ENCODE measurements at regions not wholly inside any gene's neighbourhood (a gene's known extent, or its start where the extent isn't known, plus 50 kb on each side); places are given as distances from the start of the nearest gene placed in this dataset.

DNA sequence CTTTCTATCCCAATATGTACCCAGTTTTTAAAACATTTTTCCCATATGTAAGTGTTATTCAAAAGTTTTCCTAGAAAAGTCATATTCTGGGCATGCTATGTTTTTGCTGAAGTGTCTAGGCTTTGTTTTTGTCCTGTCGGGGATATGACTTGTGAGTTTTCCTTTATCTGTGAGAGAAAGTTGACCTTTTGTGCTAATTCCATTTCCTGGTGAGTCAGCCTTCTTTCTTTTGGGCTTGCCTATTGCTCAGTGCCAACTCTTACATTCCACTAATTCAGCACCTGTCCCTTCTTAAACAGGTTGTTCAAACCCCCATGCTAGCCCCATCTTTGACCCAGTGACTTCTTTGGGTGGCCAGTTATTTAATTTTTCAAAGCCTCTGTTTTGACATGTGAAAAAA lies 146.2 kb downstream of the AHR start:
- ATAC-seq = peak; percentile 70
- ChIA-PET CTCF (no interaction called here), POLR2A (ENCODE audit: unreplicated experiment) (no interaction called here)
- Histone ChIP-seq H3F3A (ENCODE audit: low read length, unreplicated experiment) (no peaks in the 10 kb centered on the region), H3K4me3 (ENCODE audit: low read length) (no peak overlapping the region), H3K36me3 (ENCODE audit: low read depth, low read length) (peaks cover 4% of the 10 kb centered on the region; the same call in 1 of the 2 replicates), H3K4me1 (ENCODE audit: insufficient read depth, low read length) (peaks cover 21% of the 10 kb centered on the region), H3K9ac (ENCODE audit: low read length) (no peak overlapping the region), H3K9me3 (ENCODE audit: low read length) (peaks cover 6% of the 10 kb centered on the region; the same call in 1 of the 2 replicates), H3K4me2 (ENCODE audit: low read length) (peak overlapping the region; percentile 17; the same call in 1 of the 2 replicates), H3K9me2 (replicated peaks; ENCODE audit: low read length) (no peaks in the 10 kb centered on the region), H3K27ac (ENCODE audit: low read length) (no peak overlapping the region), H2AFZ (ENCODE audit: low read length) (no peak overlapping the region), H4K20me1 (ENCODE audit: low read length) (no peaks in the 10 kb centered on the region), H3K27me3 (ENCODE audit: low read length) (no peaks in the 10 kb centered on the region), H3K79me2 (ENCODE audit: low read length) (no peaks in the 10 kb centered on the region)
- intact Hi-C loops (cut with micrococcal nuclease) = loop anchor here (2.0 to 10.0 kb wide), 3 partner anchors 80 to 200 kb away; no protein-coding TSS in a partner anchor
- DNase-seq = peak; percentile 70
- no TSS peak for BruUV-seq (replicated peaks)
- no peak for TF ChIP-seq CTCF (conservative IDR thresholded peaks at IDR 0.05; ENCODE audit: low read depth, low read length)
- no peak for TF ChIP-seq EZH2 (IDR thresholded peaks at IDR 0.05; ENCODE audit: low read length, unreplicated experiment)
- TF ChIP-seq EZH2phosphoT487 (IDR thresholded peaks at IDR 0.05; ENCODE audit: borderline replicate concordance, low read length) = no peak

GRCh38 chr7:17446340-17446739 lies 147.9 kb downstream of the AHR start:
- H3K9ac ChIP-seq (ENCODE audit: low read length) = no peak overlapping the region
- no peak overlapping the region for H3K4me3 ChIP-seq (ENCODE audit: low read length)
- BruUV-seq (replicated peaks) = no TSS peak
- H3K9me3 ChIP-seq (ENCODE audit: low read length) = peaks cover 6% of the 10 kb centered on the region; the same call in 1 of the 2 replicates
- H3K4me1 ChIP-seq (ENCODE audit: insufficient read depth, low read length) = peaks cover 21% of the 10 kb centered on the region
- ATAC-seq (no peak), DNase-seq (no peak)
- ChIA-PET CTCF (no interaction called here), POLR2A (ENCODE audit: unreplicated experiment) (no interaction called here)
- peaks cover 4% of the 10 kb centered on the region; the same call in 1 of the 2 replicates for H3K36me3 ChIP-seq (ENCODE audit: low read depth, low read length)
- no peaks in the 10 kb centered on the region for H3F3A ChIP-seq (ENCODE audit: low read length, unreplicated experiment)
- intact Hi-C loops (cut with micrococcal nuclease) = loop anchor here (5.0 to 10.0 kb wide), 2 partner anchors 139 to 198 kb away; no protein-coding TSS in a partner anchor
- no peaks in the 10 kb centered on the region for H3K9me2 ChIP-seq (replicated peaks; ENCODE audit: low read length)
- no peak overlapping the region for H3K27ac ChIP-seq (ENCODE audit: low read length)
- no peak overlapping the region for H2AFZ ChIP-seq (ENCODE audit: low read length)
- H3K27me3 ChIP-seq (ENCODE audit: low read length) = no peaks in the 10 kb centered on the region
- no peaks in the 10 kb centered on the region for H4K20me1 ChIP-seq (ENCODE audit: low read length)
- no peaks in the 10 kb centered on the region for H3K79me2 ChIP-seq (ENCODE audit: low read length)
- no peak overlapping the region for H3K4me2 ChIP-seq (ENCODE audit: low read length)
- no peak for TF ChIP-seq EZH2 (IDR thresholded peaks at IDR 0.05; ENCODE audit: low read length, unreplicated experiment)
- TF ChIP-seq CTCF (conservative IDR thresholded peaks at IDR 0.05; ENCODE audit: low read depth, low read length) = no peak
- TF ChIP-seq EZH2phosphoT487 (IDR thresholded peaks at IDR 0.05; ENCODE audit: borderline replicate concordance, low read length) = no peak

GRCh38 chr7:17447728-17448478 lies 149.5 kb downstream of the AHR start:
- intact Hi-C loops (cut with micrococcal nuclease) = loop anchor here (2.0 to 10.0 kb wide), 3 partner anchors 111 to 197 kb away; no protein-coding TSS in a partner anchor
- H3K9ac ChIP-seq (ENCODE audit: low read length) = no peak overlapping the region
- H3K4me1 ChIP-seq (ENCODE audit: insufficient read depth, low read length) = peaks cover 21% of the 10 kb centered on the region
- H3K27ac ChIP-seq (ENCODE audit: low read length) = peak overlapping the region; percentile 45
- H3K4me3 ChIP-seq (ENCODE audit: low read length) = no peak overlapping the region
- H3K4me2 ChIP-seq (ENCODE audit: low read length) = no peak overlapping the region
- peaks cover 4% of the 10 kb centered on the region; the same call in 1 of the 2 replicates for H3K36me3 ChIP-seq (ENCODE audit: low read depth, low read length)
- H3K79me2 ChIP-seq (ENCODE audit: low read length) = no peaks in the 10 kb centered on the region
- no TSS peak for BruUV-seq (replicated peaks)
- TF ChIP-seq EZH2phosphoT487 (IDR thresholded peaks at IDR 0.05; ENCODE audit: borderline replicate concordance, low read length) = no peak
- no peak for TF ChIP-seq CTCF (conservative IDR thresholded peaks at IDR 0.05; ENCODE audit: low read depth, low read length)
- TF ChIP-seq EZH2 (IDR thresholded peaks at IDR 0.05; ENCODE audit: low read length, unreplicated experiment) = no peak
- no peaks in the 10 kb centered on the region for H3F3A ChIP-seq (ENCODE audit: low read length, unreplicated experiment)
- POLR2A ChIA-PET (ENCODE audit: unreplicated experiment) = no interaction called here
- no peaks in the 10 kb centered on the region for H3K27me3 ChIP-seq (ENCODE audit: low read length)
- no peaks in the 10 kb centered on the region for H3K9me2 ChIP-seq (replicated peaks; ENCODE audit: low read length)
- CTCF ChIA-PET = no interaction called here
- H2AFZ ChIP-seq (ENCODE audit: low read length) = no peak overlapping the region
- DNase-seq (peak; percentile 10), ATAC-seq (peak; percentile 9)
- H3K9me3 ChIP-seq (ENCODE audit: low read length) = peaks cover 6% of the 10 kb centered on the region; the same call in 1 of the 2 replicates
- H4K20me1 ChIP-seq (ENCODE audit: low read length) = no peaks in the 10 kb centered on the region

Measured in PC-3 (cell line).